HG02852 (cell line): ENCODE measurements at regions not wholly inside any gene's neighbourhood (a gene's known extent, or its start where the extent isn't known, plus 50 kb on each side); places are given as distances from the start of the nearest gene placed in this dataset.

ENCODE experiments used
- ATAC-seq: cut with Tn5 transposase; IDR thresholded peaks from one replicate; pipeline ENCODE4 v1.9.1; 2021; ENCODE audit warnings: mild to moderate bottlenecking, moderate library complexity; ENCODE audit not compliant: unreplicated experiment

DNA sequence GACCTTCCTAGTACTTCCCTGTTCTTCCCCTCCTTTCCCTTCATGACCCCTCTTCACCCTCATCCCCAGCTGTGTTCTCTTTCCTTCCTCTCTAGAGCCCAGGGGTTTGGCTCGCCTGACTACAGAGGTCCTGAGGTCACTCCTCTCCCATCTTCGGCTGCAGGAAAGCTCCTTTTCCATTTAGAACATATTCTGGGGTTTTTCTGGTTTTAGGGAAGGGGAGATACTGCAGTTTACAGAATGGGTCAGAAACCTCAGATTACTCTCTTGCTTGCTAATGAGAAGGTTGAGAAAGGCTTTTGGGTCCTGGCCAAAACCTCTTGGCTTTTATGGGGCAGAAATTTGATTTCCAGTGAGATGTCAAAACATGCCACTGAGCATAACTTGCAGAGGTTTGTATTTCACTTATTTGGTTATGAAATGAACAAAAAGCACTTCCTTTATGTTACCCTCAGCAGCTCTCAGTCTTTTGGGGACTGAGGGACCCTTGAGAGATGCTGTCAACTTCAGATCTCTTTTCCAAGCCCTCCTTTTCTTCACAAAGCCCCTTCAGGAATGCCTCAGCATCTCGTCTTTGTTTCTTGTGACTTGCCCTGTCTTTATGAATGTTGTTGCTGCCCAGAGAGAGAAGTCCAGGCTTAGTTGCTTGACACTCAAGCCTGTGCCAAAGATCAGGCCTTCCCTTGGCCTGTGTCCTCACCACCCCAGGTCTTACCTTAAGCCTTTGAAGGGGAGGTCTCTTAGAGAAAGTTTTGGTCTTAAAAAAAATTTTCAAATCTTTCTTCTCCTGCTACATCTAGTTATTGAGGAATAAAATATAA is 121.7 kb upstream of the TPM1 start:
- ATAC-seq = no peak

DNA sequence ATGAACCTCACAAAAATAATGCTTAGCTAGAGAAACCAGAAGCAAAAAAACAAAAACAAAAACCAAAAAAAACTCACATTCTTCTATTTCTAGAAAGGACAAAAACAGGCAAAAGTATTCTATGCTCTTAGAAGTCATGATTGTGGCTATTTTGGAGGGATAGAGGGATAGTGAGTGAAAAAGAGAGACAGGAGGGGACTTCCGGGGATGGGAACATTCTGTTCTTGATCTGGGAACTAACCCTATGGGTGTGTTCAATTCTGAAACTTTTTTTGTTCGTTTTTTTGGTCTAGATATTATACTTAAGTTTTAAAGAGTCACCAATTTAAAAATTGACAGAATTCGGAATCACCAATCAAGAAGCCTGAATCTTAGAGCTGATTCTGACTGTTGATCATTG is 120.0 kb upstream of the TPM1 start:
- no peak for ATAC-seq

DNA sequence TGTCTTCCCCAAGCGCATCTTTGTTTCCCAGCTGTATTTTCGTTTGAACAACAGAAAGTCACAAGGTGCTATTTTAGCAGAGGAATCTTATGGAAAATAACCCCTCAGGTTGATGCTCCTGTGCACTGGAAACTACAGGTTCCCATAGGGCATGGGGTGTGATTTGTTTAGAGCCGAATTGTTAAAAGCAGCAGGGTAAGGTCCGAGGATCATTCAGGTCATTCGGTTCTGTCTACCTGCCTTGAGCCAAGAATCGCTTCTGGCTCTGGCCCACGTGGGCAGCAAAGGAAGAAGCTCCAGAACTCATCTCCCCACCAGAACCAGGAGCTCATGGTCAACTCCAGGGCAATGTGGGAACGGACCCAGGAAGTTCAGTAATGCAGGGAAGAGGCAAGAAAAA is 116.7 kb upstream of the TPM1 start:
- no peak for ATAC-seq

DNA sequence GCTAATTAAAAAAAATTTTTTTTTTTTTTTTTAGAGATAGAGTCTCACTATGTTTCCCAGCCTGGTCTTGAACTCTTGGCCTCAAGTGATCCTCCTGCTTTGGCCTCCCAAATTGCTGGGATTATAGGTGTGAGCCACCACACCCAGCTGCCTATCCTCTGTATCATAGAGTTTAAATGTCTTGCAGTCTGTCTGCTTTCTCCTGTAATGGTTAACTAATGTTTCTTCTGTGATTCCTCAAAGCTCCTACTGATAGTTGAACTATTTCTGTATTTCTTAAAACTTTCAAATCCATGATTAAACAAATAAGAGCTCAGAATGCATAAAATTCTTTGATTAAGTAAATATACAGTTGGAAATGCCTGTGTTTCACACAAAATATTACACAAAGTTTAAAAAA is 115.4 kb upstream of the TPM1 start:
- ATAC-seq = no peak

DNA sequence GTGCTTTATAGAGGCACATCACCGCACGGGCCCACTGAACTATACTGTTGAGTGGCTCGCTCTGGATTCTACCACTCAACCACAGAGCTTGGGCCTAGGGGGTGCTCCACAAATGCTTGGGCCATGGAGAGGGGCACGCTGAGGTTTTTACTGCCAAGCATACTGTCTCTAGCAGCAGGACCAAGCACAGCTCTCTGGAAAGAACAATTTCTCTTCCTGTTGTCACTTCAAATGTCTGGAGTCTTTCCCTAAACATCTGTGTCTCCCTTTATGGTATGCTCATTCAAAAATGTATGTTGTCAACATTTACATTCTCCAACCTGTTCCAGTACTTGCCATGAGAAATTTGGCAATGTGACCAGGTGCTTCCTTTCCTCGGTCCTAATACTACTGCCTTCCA is 114.7 kb upstream of the TPM1 start:
- ATAC-seq = no peak

DNA sequence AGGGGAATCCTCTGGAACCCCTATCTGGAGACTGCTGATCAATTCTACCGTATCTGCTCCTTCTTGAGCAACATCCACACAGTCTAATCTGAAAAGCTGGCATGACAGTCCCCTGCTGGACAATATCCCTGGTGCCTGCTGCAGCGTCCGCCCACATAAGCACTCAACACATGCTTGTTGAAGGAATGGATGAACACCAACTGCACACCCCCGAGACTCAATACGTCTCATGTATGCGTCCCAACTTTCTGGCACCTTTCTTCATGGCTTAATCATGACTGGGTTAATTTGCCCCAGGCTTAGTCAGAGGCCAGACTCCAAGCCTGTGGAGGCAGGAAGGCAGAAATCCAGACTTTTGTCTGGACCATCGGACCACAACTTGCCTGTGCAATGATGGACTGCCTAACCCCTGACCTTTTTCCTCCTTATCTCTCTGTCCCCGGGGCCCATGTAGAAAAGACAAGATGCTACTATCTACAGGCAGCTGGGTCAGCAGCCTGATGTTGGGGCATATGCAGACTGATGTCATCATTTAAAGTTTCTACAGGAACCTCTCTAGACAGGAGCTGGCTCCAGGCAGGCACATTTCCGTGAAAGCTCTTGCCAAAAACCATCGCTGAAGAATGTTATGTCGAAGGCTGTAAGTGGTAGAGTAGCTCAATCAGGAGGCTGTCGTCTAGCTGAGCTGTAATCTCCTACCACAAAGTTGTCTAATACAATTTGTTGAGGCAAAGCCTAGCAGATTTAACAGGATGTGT is 114.1 kb upstream of the TPM1 start:
- ATAC-seq = no peak

DNA sequence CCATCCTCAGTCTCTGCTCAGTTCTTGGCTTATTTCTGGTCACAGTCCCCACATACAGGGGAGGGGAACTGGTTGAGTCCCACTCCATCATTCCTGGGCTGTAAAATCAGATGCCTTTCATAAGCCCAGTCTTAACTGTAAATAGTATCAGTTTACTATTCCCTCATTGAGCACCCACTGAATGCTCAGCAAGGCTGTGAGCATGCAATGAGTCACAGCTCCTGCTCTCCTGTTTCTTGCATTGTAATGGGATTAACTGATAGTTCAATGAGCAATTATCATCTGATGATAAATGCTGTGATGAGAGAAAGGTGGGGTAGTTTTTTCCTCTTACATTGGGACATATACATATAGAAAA is 113.6 kb upstream of the TPM1 start:
- no peak for ATAC-seq

DNA sequence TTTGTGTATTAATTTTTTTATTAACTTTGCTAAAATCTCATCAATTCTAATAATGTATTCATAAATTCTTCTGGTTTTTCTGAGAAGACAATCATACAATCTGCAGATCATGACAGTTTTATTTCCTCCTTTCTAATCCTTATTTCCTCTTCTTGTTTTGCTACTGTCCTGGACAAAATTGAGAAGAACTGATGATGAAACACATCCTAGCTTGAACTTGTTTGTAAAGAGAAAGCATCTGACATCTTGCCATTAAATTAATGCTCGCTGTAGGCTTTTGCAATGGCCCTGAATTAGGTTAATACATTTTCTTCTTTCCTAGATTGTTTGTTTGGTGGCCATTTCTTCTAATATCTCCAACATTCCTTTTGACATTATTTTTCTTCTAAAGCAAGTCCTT is 110.9 kb upstream of the TPM1 start:
- ATAC-seq = no peak

DNA sequence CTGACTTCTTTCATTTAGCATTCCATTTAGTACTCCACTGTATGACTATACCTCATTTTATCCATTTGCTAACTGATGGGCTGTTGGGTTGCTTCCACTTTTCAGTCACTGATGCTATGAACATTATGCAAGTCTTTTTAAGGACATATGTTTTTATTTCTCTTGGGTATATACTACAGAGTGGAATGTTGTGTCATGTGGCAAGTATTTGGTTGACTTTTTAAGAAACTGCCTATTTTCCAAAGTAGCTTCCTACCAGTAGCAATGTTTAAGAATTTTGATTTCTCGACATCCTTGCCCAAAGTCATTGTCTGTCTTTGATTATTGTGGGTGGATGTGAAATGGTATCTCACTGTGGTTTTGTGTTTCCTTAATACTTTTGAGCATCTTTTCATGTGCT is 110.1 kb upstream of the TPM1 start:
- ATAC-seq = no peak

DNA sequence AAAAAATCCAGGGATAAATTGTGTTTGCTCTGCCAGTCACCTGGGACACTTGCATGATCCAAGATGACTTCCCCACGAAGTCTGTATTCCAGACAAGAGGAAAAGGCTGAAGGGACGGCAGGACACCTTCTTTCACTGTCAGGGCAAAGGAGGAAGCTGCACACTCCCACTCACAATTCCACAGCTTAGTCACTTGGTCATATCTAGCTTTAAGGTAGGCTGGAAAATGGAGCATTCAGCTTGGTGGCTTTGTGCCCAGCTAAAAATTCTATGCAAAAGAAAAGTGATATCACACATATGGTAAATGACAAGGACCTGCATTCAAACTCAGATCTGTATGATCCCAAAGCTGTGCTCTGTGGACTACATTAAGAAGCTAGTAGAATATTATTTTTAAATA is 109.2 kb upstream of the TPM1 start:
- ATAC-seq = no peak

DNA sequence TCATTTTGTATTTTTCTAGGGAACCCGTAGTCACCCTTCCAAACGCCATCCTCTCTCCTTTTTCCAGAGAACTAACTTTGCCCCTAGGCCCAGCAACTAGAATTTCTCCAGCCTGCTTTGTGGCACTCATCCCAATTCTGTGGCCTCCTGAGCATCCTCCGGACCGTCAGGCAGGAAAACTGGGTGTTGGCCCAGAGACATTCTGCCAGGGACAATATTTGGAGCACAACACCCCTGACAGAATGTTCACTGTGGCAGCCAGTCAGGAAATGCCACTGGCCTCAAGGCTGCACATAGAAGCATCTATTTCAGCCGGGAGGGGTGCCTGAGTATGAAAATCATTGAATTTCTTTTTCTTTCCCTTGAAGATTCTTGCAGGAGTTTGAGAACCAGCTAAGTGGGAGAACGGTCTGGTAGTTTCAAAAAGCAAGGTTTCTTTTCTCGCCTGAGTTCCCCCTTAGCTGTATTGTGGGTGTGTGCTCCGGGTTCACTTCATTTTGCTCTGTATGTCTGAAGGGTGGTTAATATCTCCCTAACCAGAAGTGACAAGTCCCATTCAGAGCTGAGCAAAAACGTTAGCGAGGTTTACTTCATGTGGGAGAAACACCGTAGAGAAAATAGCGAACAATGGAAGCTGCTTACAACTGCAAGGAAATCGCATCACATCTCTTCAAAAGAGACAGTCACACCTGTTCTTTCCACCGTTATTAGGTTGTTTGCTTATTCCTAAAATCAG is 108.1 kb upstream of the TPM1 start:
- no peak for ATAC-seq

DNA sequence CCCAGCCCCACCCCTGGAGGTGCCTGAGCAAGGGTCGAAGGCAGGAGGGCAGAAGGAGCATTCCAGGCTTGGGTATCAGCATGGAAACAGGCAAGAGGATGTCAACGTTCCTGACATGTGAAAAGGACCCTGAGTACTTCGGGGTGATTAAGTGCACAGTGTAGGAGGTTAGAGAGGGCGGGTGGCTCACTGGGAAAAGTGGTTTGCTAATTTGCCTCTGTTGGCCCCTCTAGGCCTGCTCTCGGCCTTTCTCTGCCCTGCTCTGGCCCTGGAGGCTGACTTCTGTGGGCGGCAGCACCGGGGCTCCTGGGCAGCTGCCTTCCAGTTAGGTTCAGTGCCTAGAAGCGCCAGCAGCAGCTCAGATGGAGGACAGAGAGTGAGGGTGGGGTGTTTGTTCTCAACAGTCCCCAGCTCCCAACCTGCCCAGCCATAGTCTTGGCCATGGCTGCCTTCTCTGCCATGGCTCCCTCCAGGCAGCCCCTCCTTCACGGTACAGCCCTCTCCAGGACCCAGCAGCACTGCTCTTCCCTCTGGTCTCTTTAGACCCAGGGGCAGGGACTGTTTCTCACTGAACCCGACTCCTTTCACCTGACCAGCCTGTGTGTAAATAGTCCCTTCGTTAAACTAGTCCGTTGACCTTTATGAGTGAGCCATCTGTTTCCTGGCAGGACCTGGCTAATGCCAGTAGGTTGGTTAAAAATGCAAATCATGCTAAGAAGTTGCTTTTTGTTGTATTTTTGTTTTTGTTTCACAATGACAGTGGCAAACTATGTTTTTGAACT is 107.1 kb upstream of the TPM1 start:
- ATAC-seq = no peak

DNA sequence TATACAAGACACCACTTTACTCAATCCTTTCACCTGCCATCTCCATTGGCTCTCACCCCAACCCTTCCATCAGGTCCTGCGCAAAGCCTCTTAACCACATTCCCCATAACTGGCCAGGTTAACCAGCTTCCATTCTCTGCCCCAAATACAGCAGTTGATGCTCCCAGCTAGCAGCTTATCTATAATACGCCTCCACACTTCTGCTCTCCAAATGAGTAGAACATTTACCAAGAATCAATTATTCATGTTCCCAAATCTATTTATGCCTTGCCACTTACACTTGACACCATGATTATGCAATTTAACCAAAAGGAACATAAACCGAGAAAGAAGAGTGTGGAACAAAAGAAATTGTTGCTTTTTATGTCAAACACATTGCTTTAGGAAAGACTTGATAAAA is 103.7 kb upstream of the TPM1 start:
- ATAC-seq = no peak

DNA sequence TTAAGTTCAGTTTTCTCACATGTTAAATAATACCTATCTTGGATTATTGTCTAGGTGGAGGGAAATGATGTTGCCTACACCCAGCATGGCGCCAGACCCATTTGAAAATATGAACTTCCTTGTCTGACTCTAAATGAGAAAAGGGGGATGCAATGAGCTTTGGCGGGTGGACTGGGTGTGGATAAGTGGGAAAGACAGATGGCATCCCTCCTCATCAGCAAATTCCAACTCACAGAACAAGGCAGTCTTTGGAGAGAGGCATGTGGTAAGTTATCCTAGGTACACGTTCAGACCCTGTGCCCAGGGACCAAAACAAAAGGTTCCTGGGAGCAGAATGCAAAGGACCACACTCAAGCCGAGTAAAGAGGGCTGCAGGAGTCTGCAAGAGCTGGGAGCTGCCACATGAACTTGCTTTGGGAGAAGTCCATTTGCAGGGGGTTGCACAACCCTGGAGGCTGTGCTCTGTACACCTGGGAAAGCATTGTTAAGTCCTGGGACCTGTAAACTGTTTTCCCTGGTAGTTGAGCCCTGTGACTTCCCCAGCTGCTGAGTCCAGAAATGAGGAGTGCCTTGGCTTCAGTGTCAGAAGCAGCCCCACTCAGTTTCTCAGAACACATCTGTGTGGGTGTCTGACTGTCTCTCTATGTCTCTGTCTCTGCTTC is 102.3 kb upstream of the TPM1 start:
- ATAC-seq = no peak

DNA sequence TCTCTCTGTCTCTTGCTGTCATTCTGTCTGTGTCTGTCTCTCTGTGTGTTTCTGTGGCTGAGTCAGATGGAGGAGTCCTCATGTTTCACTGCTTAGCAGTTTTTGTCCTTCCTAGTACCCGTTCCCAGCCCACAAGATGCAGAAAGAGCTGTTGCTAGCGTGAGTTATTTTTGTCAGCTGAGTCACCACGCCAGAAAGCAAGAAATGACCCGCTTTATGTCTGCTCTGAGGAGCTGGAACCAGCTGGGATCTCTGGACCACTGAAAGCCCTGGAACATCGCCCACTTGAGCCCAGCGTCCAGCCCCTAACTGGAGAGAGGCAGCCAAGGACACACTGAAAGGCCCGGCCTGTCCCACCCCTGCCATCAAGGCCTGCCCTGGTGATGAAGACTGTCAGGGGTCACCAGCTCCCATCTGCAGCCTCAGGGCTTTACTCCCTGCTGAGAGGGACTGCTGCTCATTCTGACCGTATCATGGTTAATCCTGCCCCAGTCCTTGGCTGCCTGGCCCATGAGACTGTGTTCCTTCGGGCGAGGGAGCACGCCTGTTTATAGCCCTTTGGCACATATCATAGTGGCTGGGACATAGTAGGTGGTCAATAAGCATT is 101.7 kb upstream of the TPM1 start:
- peak; percentile 52 for ATAC-seq

DNA sequence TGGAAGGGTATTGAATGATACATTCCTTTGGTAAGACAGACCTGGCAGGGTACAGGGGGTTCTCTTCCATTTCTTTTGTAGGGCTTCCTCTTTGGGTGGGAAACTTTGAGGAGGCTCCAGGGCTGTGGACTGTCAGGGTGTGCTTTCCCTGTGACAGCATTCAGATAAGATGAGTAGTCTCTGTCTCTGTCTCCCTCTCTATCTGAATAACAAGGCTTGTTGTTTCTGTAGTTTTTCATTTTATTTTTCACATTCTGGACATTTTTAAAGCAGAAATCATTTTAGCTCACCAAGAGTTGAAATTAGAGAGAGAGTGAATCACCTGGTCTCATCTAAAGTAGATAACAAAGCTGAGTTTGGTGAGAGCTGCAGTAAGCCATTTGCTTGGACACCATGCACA is 100.8 kb upstream of the TPM1 start:
- ATAC-seq = no peak

DNA sequence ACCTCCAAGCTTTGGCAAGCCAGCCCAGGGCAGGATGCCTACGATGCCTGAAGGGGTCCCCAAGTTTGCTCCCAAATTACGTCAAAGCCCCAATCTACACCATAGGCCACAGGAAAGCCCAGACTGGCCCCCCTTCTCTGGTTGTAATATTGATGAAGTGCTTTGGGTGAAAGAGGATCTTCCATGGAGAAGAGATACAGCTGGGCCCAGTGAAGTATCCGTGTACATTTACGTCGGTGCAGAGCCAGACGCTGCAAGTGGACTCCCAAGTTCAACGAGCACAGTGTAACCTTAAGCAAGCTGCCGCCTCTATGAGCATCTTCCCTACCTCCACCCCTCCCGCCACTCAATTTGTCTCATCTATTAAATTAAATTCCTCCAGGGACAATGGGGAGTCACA is 100.1 kb upstream of the TPM1 start:
- ATAC-seq = no peak

DNA sequence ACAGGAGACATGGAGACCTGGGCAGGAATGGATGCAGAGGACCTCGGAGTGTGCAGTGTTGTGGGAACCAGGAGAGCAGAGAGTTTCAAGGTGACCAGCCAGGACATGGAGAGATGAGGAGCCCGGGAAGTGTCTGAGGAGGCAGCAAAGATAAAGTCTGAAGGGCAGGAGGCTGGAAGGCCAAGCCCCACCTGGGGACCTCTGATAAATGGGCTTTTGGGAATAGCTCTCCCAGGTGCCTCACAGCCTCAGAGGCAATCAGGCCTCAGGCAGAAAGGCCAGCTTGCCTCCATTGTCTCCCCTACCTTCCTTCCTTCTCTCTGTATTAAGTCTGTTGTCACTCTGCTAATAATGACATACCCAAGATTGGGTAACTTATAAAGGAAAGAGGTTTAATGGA is 97.5 kb upstream of the TPM1 start:
- no peak for ATAC-seq

DNA sequence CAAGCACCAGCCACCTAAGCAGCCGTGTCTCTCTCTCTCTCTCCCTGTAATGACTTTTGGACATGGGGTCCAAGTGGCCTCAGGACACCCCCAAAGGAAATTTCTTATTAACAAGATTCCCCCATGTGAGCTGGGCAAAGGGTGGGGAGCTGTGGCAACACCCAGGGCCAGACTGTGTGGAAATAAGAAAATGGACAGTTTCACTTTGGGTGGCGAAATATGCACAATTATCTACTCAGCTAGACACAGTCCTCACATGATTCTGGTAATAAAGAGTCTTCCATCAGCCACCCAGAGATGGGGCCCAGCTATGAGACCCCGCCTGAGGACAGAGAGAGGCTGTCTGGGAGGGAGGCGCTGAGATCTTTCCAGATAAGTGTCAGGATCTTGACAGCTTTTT is 96.8 kb upstream of the TPM1 start:
- ATAC-seq = no peak

DNA sequence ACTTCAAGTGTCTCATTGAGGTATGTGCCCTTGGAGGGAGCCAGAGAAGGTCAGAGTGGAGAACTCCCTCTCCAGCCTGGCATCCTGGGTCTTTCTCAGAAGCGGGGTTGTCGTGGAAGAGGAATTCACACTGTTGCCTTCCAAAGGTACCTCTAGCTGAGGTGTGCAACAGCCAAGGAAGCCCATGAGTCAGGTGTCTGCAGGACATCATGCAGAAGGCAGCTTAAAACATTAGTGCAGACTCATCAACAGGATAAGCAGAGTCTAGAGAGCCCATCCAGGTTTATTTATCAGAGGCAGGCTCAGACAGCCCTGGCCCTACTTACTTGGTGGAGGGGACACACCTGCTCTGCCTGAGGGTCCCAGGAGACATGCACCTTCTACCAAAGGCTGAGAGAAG is 95.6 kb upstream of the TPM1 start:
- ATAC-seq = no peak
